A549 (cell line): ENCODE measurements at regions not wholly inside any gene's neighbourhood (a gene's known extent, or its start where the extent isn't known, plus 50 kb on each side); places are given as distances from the start of the nearest gene placed in this dataset.

ENCODE experiments used
- ATAC-seq, 2 experiments: fragments of 200-7000 bp in 1 of 2; fragments of >200 bp in 1 of 2; cut with Nextera tagmentation in 1 of 2; cut with Tn5 transposase in 1 of 2; 3 replicates each; pipeline versions ENCODE4 v1.8.0 to v1.9.1; 2018 to 2020; ENCODE audit warnings: mild to moderate bottlenecking in 1 of 2, moderate library complexity in 1 of 2
- CTCF ChIA-PET: fragments of 300-600 bp; sonication (Branson Sonifier 250); formaldehyde crosslinking; extraction: SDS; loops from one replicate; lab custom pipeline; 2021; ENCODE audit warnings: antibody characterized with exemption, inconsistent platforms; lab: Yijun Ruan, JAX
- POLR2A ChIA-PET: fragments of 350-600 bp; formaldehyde crosslinking; extraction: SDS; loops from one replicate; lab custom pipeline; 2021; ENCODE audit warnings: antibody characterized with exemption, inconsistent platforms; lab: Yijun Ruan, JAX
- DNase-seq, 2 experiments: peaks; one replicate each; pipeline versions ENCODE4 v3.0.0 to v3.0.0-alpha.2; 2011 to 2016; ENCODE audit warnings: low read depth in 1 of 2, low spot score in 1 of 2
- FAIRE-seq: peaks from 2 replicates; lab custom pipeline; 2011; peaks lifted over from hg19 to GRCh38; lab: Jason Lieb, UNC
- H3K27ac ChIP-seq, 2 experiments: fragments of >200 bp; sonication (Bioruptor Twin); formaldehyde crosslinking; 3 replicates each; pipeline ENCODE4 v1.5.1; 2016 to 2017
- H3K4me1 ChIP-seq: fragments of >200 bp; sonication (Bioruptor Twin); formaldehyde crosslinking; 3 replicates; pipeline ENCODE4 v1.6.1; 2016
- H3K4me2 ChIP-seq: fragments of >200 bp; sonication (Bioruptor Twin); formaldehyde crosslinking; 3 replicates; pipeline ENCODE4 v1.6.1; 2016
- H3K4me3 ChIP-seq: fragments of >200 bp; sonication (Bioruptor Twin); formaldehyde crosslinking; 3 replicates; pipeline ENCODE4 v1.5.1; 2016
- H3K9me3 ChIP-seq: fragments of >200 bp; sonication (Bioruptor Twin); formaldehyde crosslinking; 3 replicates; pipeline ENCODE4 v1.6.1; 2016
- BHLHE40 ChIP-seq: IDR thresholded peaks from 2 replicates; pipeline ENCODE4 v1.6.1; 2012; ENCODE audit warnings: low read depth, low read length, inconsistent platforms
- CBX2 ChIP-seq: fragments of 200-600 bp; sonication (generic); IDR thresholded peaks from 2 replicates; pipeline ENCODE4 v1.6.1; 2016; ENCODE audit warnings: low read depth, mild to moderate bottlenecking, borderline replicate concordance
- CBX8 ChIP-seq: fragments of 200-600 bp; sonication (generic); IDR thresholded peaks from 2 replicates; pipeline ENCODE4 v1.6.1; 2016
- CEBPB ChIP-seq, 2 experiments: fragments of >200 bp in 1 of 2; sonication (Bioruptor Twin) in 1 of 2; formaldehyde crosslinking in 1 of 2; IDR thresholded peaks; 2 replicates each; pipeline ENCODE4 v1.6.1; 2012 to 2016
- CHD2 ChIP-seq: fragments of 150-350 bp; IDR thresholded peaks from 2 replicates; pipeline ENCODE4 v1.6.1; 2014; ENCODE audit warnings: low read length; ENCODE audit not compliant: partially characterized antibody
- ESRRA ChIP-seq: fragments of 150-350 bp; IDR thresholded peaks from 2 replicates; pipeline ENCODE4 v1.6.1; 2014; ENCODE audit warnings: mild to moderate bottlenecking, low read length, borderline replicate concordance
- FOSB ChIP-seq: fragments of 250-450 bp; sonication (Bioruptor Pico); IDR thresholded peaks from 2 replicates; pipeline ENCODE4 v1.5.0; 2020; ENCODE audit warnings: mild to moderate bottlenecking, moderate library complexity
- FOXS1 ChIP-seq: fragments of 250-450 bp; sonication (Bioruptor Pico); IDR thresholded peaks from 2 replicates; pipeline ENCODE4 v1.5.0; 2020; ENCODE audit warnings: mild to moderate bottlenecking, moderate library complexity
- HDAC2 ChIP-seq: fragments of 200-600 bp; sonication (generic); IDR thresholded peaks from 2 replicates; pipeline ENCODE4 v1.6.1; 2016
- HEYL ChIP-seq: fragments of 250-450 bp; sonication (Bioruptor Pico); IDR thresholded peaks from 2 replicates; pipeline ENCODE4 v1.8.0; 2021; ENCODE audit warnings: mild to moderate bottlenecking, moderate library complexity
- HOXB13 ChIP-seq: fragments of 250-450 bp; sonication (Bioruptor Pico); IDR thresholded peaks from 2 replicates; pipeline ENCODE4 v1.5.0; 2020; ENCODE audit warnings: low read depth, mild to moderate bottlenecking, moderate library complexity
- HOXB5 ChIP-seq: fragments of 250-450 bp; sonication (Bioruptor Pico); IDR thresholded peaks from 2 replicates; pipeline ENCODE4 v1.5.0; 2020; ENCODE audit warnings: mild to moderate bottlenecking, moderate library complexity
- JUN ChIP-seq, 2 experiments: fragments of >200 bp; sonication (Bioruptor Twin); formaldehyde crosslinking; IDR thresholded peaks; 2 replicates in 1 of 2; 3 replicates in 1 of 2; pipeline ENCODE4 v1.6.1; 2016 to 2017
- KDM5A ChIP-seq: fragments of 200-600 bp; sonication (generic); IDR thresholded peaks from 2 replicates; pipeline ENCODE4 v1.6.1; 2016; ENCODE audit warnings: antibody characterized with exemption, mild to moderate bottlenecking
- MYC ChIP-seq: IDR thresholded peaks from 2 replicates; pipeline ENCODE4 v1.6.1; 2012; ENCODE audit warnings: mild to moderate bottlenecking, inconsistent platforms, low read length, improper control_type of control experiment, borderline replicate concordance
- NFE2L2 ChIP-seq: fragments of 150-350 bp; conservative IDR thresholded peaks from 2 replicates; pipeline ENCODE4 v1.6.1; 2014; ENCODE audit warnings: low read length
- NPAS2 ChIP-seq: fragments of 250-450 bp; sonication (Bioruptor Pico); IDR thresholded peaks from 2 replicates; pipeline ENCODE4 v1.8.0; 2022; ENCODE audit warnings: mild to moderate bottlenecking, moderate library complexity, borderline replicate concordance
- PHF8 ChIP-seq: fragments of 200-600 bp; sonication (generic); IDR thresholded peaks from 2 replicates; pipeline ENCODE4 v1.6.1; 2016; ENCODE audit warnings: low read depth, mild to moderate bottlenecking, antibody characterized with exemption, moderate library complexity, borderline replicate concordance
- POLR2A ChIP-seq: IDR thresholded peaks from 2 replicates; pipeline ENCODE4 v1.6.1; 2012; ENCODE audit warnings: mild to moderate bottlenecking, low read length
- RARB ChIP-seq: fragments of 250-450 bp; sonication (Bioruptor Pico); IDR thresholded peaks from 2 replicates; pipeline ENCODE4 v1.8.0; 2021; ENCODE audit warnings: mild to moderate bottlenecking, moderate library complexity
- RFX5 ChIP-seq: fragments of 450-650 bp; IDR thresholded peaks from 2 replicates; pipeline ENCODE4 v1.7.1; 2014; ENCODE audit warnings: antibody characterized with exemption, mild to moderate bottlenecking, moderate library complexity
- ZC3H11A ChIP-seq: fragments of 450-650 bp; IDR thresholded peaks from 2 replicates; pipeline ENCODE4 v1.6.1; 2014; ENCODE audit warnings: antibody characterized with exemption, mild to moderate bottlenecking
- WGBS: methylation state at CpG from one replicate; pipeline ENCODE4 v1.1.6; 2017; ENCODE audit errors: missing lambda C conversion rate; 5-methylcytosine and 5-hydroxymethylcytosine counted together
- TF ChIP-seq, protein P1 (sequence below): IDR thresholded peaks from 2 replicates; pipeline ENCODE4 v1.6.1; 2012
- TF ChIP-seq, protein P2 (sequence below): fragments of 250-450 bp; sonication (Bioruptor Pico); IDR thresholded peaks from 2 replicates; pipeline ENCODE4 v1.5.0; 2021; ENCODE audit warnings: mild to moderate bottlenecking, moderate library complexity, borderline replicate concordance
- TF ChIP-seq, protein P3 (sequence below): fragments of >200 bp; sonication (Bioruptor Twin); formaldehyde crosslinking; IDR thresholded peaks from 2 replicates; pipeline ENCODE4 v1.6.1; 2016
- TF ChIP-seq, protein P4 (sequence below): IDR thresholded peaks from 2 replicates; pipeline ENCODE4 v1.6.1; 2012; ENCODE audit warnings: low read depth, borderline replicate concordance
- TF ChIP-seq, protein P5 (sequence below): fragments of 450-650 bp; IDR thresholded peaks from 2 replicates; pipeline ENCODE4 v1.6.1; 2014; ENCODE audit warnings: antibody characterized with exemption

DNA sequence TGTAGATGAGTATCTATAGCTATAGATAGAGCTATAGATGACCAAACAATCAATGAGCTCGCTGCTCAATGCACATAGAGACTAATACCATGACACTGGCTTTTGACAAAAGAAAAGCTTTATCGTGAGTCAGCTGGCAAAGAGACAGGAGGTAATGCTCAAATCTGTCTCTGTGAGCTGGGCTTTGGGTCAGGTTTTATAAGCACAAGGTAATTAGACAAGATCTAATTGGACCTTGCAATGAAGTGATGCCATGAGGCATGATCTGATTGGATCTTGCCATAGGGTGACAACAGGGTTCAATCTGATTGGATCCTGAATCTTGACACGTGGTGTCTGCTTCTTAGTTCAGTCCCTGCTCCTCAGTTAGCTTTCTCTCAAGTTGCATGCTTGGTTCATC, 180.7 kb upstream of the MXRA5 start:
- Histone ChIP-seq H3K4me1 (no peaks in the 10 kb centered on the region), H3K4me3 (no peak overlapping the region), H3K4me2 (no peak overlapping the region), H3K9me3 (no peaks in the 10 kb centered on the region), H3K27ac (no peak overlapping the region)
- FAIRE-seq (no peak), DNase-seq (no peak), ATAC-seq (no peak)
- no peak for TF ChIP-seq FOXS1 (CRISPR knock-in tag)
- TF ChIP-seq POLR2A, result no peak
- TF ChIP-seq, protein P1, sequence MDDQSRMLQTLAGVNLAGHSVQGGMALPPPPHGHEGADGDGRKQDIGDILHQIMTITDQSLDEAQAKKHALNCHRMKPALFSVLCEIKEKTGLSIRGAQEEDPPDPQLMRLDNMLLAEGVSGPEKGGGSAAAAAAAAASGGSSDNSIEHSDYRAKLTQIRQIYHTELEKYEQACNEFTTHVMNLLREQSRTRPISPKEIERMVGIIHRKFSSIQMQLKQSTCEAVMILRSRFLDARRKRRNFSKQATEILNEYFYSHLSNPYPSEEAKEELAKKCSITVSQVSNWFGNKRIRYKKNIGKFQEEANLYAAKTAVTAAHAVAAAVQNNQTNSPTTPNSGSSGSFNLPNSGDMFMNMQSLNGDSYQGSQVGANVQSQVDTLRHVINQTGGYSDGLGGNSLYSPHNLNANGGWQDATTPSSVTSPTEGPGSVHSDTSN, result no peak
- TF ChIP-seq, protein P2, sequence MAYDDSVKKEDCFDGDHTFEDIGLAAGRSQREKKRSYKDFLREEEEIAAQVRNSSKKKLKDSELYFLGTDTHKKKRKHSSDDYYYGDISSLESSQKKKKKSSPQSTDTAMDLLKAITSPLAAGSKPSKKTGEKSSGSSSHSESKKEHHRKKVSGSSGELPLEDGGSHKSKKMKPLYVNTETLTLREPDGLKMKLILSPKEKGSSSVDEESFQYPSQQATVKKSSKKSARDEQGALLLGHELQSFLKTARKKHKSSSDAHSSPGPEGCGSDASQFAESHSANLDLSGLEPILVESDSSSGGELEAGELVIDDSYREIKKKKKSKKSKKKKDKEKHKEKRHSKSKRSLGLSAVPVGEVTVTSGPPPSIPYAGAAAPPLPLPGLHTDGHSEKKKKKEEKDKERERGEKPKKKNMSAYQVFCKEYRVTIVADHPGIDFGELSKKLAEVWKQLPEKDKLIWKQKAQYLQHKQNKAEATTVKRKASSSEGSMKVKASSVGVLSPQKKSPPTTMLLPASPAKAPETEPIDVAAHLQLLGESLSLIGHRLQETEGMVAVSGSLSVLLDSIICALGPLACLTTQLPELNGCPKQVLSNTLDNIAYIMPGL (CRISPR knock-in tag), result no peak
- TF ChIP-seq CEBPB (IDR thresholded peaks at IDR 0.05), result no peak
- TF ChIP-seq PHF8, result no peak
- no peak for TF ChIP-seq HDAC2
- TF ChIP-seq HEYL (CRISPR knock-in tag), result no peak
- no peak for TF ChIP-seq HOXB5
- TF ChIP-seq CHD2, result no peak
- no peak for TF ChIP-seq JUN (IDR thresholded peaks at IDR 0.05)
- POLR2A ChIA-PET, result no interaction called here
- CTCF ChIA-PET, result interaction anchor here (0.8 kb wide), 1 partner anchor 22 kb away, joined by 3 read pairs; no protein-coding TSS in a partner anchor
- WGBS, result 29% methylated on average over 3 of the region's 3 CpGs

DNA sequence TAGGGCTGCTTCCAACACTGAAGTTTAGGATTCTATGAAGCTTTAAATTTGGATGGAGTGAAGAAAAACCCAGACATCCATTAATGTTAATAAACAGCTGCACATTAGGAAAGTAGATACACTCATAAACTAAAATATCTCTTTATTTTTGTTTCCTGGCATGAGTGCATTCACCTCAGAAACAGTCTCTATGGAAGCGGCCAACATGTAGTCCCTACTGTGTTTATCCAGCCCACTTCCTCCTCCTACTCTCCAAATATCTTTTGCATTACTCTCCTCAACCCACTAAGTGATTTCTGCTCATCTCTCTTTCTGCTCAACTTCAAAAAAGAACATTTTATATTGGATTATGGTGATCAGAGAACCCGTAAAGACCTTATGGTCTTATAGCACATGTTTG, 180.3 kb upstream of the MXRA5 start:
- TF ChIP-seq HOXB13 (CRISPR knock-in tag) (no peak), FOXS1 (CRISPR knock-in tag) (no peak), CBX2 (no peak), RARB (CRISPR knock-in tag) (no peak), NFE2L2 (no peak), KDM5A (no peak), MYC (no peak), ESRRA (no peak), PHF8 (no peak), CHD2 (no peak), NPAS2 (CRISPR knock-in tag) (no peak), ZC3H11A (no peak), FOSB (CRISPR knock-in tag) (no peak), RFX5 (no peak), BHLHE40 (no peak), CBX8 (no peak)
- TF ChIP-seq, protein P3, sequence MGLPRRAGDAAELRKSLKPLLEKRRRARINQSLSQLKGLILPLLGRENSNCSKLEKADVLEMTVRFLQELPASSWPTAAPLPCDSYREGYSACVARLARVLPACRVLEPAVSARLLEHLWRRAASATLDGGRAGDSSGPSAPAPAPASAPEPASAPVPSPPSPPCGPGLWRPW, result no peak
- TF ChIP-seq, protein P4, sequence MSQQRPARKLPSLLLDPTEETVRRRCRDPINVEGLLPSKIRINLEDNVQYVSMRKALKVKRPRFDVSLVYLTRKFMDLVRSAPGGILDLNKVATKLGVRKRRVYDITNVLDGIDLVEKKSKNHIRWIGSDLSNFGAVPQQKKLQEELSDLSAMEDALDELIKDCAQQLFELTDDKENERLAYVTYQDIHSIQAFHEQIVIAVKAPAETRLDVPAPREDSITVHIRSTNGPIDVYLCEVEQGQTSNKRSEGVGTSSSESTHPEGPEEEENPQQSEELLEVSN, result no peak
- TF ChIP-seq, protein P1, result no peak
- TF ChIP-seq, protein P5, sequence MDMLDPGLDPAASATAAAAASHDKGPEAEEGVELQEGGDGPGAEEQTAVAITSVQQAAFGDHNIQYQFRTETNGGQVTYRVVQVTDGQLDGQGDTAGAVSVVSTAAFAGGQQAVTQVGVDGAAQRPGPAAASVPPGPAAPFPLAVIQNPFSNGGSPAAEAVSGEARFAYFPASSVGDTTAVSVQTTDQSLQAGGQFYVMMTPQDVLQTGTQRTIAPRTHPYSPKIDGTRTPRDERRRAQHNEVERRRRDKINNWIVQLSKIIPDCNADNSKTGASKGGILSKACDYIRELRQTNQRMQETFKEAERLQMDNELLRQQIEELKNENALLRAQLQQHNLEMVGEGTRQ, result no peak
- Histone ChIP-seq H3K4me1 (no peaks in the 10 kb centered on the region), H3K4me3 (no peak overlapping the region), H3K9me3 (no peaks in the 10 kb centered on the region), H3K4me2 (no peak overlapping the region), H3K27ac (no peak overlapping the region)
- CTCF ChIA-PET, result interaction anchor here (0.8 kb wide), 1 partner anchor 23 kb away, joined by 3 read pairs; no protein-coding TSS in a partner anchor
- 54% methylated on average over 2 of the region's 2 CpGs for WGBS
- DNase-seq (no peak), FAIRE-seq (no peak), ATAC-seq (no peak)
- POLR2A ChIA-PET, result no interaction called here
